GM21528 (cell line): ENCODE measurements at regions not wholly inside any gene's neighbourhood (a gene's known extent, or its start where the extent isn't known, plus 50 kb on each side); places are given as distances from the start of the nearest gene placed in this dataset.
"Not testable (repeated sequence)": the region's sequence is repeated elsewhere in the genome, so short reads cannot be mapped to it uniquely, and the experiment has no call there.

ENCODE experiments used
- ATAC-seq: cut with Tn5 transposase; IDR thresholded peaks from one replicate; pipeline ENCODE4 v1.9.1; 2021; ENCODE audit warnings: mild to moderate bottlenecking, moderate library complexity; ENCODE audit not compliant: unreplicated experiment, low FRiP score

DNA sequence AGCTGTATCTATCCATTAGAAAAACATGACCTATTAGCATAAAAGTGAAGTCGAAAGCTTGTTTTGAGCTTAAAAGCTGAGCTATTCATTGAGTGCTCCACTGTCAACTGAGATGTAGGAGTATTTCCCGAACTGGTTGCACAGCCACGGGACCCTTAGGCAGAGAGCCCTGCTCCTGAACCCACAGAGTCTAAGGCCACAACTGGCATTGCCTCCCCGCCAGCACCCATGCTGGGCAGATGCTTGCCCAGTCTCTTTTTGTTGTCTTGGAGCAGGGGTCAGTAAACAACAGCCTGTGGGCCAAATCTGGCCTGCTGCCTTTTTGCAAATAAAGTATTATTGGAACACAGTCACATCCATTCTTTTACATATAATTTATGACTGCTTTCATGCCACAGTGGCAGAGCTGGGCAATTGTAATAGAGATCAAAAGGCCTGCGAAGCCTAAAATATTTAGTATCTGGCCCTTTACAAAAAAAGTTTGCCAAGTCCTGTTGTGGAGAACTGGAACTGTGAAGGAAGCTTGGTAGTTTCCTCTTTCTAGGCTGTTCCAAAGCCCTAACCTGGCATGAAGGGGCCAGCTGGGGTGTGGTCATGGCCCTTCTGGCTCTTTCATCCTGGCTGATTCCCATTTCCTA, 58.4 kb upstream of the WAPL start:
- ATAC-seq = no peak

DNA sequence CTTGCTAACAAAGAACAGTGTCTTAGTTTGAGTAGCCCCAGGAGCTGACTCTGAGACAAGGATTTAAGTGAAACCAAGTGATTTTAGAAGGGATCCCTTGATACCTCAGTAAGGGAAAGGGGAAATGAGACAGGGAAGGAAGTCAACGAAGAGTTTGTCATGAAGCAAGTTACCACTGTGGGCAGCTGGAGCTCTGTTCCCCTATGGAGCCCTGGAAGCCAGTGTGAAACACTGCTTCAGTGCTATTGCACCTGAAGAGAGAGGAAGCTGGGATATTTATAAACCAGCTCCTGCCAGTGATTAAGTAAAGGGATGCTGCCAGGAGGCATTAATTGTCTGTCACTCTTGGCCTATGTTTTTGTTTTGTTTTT, 58.9 kb upstream of the WAPL start:
- ATAC-seq = no peak

DNA sequence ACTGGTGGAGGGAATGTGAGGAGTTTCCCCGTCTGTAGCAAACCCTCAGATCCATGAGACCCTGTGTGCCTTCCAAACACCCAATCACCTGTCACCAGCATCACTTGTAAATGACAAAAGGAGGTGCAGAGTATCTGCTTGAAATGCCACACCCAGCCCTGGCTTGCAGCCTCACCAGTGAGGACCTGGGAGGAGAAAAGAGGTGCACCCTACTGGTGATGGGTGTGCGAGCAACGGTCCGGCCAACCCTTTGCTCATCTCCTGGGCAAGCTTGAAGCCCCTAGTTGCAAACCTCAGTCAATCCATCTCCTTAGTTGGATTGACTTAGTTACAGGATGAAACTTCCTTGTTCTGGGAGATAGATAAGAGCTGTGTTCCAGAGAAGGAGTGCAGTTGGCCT, 62.4 kb upstream of the WAPL start:
- peak; percentile 73 for ATAC-seq

- ATAC-seq = peak; percentile 96
Measured at GRCh38 chr10:86585037-86585929, 63.7 kb upstream of the WAPL start.

GRCh38 chr10:86586516-86586915, 64.9 kb upstream of the WAPL start:
- no peak for ATAC-seq

DNA sequence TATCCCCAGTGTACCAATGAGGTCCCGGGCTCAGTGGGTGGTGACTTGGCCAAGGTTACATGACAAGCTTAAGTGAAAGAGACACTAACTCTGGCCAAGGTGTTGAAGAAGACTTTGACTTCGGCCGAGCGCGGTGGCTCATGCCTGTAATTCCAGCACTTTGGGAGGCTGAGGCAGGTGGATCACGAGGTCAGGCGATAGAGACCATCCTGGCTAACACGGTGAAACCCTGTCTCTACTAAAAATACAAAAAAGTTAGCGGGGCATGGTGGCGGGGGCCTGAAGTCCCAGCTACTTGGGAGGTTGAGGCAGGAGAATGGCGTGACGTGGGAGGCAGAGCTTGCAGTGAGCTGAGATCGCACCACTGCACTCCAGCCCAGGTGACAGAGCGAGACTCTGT, 65.6 kb upstream of the OPN4 start:
- ATAC-seq = not testable (repeated sequence)

- ATAC-seq = no peak
Measured at GRCh38 chr10:86591436-86591835, 62.9 kb upstream of the OPN4 start.

GRCh38 chr10:86592413-86592812, 61.9 kb upstream of the OPN4 start:
- no peak for ATAC-seq

- ATAC-seq = no peak
Measured at GRCh38 chr10:86594535-86594934, 59.8 kb upstream of the OPN4 start.

DNA sequence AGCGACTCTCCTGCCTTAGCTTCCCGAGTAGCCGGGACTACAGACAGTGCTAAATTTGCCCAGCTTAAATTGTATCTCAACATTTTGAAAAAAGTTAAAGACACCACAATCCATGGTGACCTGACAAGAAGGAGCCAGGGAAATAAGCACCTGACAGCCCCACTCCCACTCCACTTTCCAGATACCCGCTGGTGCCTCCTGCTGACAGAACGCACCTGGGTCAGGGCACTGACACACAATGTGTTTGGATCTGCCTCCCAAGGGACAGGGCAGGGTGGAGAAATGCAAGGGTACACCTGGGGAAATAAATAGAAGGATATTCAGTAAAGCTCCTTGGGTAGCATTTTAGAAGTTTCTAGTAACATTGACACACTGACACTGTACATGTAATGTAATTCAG, 58.9 kb upstream of the OPN4 start:
- ATAC-seq = no peak

- ATAC-seq = no peak
Measured at GRCh38 chr10:86596266-86596665, 58.1 kb upstream of the OPN4 start.

DNA sequence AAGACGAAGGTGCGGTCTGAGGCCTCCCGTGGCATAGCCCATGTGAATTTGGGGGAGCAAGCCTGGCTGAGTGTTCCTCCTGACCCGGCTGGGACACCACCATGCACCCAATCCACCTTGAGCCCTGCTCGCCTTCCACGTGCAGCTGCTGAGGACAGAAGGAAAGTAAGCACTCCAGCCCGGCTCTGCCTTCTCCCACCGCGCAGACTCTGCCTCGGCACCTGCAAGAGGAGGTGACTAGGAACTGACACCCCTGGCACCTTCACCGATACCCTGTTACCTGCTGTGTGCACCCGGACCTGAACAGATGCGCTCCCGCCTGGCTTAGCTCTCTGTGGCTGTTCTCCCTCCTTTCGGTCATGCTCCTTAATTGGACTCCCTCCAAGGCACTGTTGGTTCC, 57.0 kb upstream of the OPN4 start:
- ATAC-seq = no peak

GRCh38 chr10:86598151-86598550, 56.2 kb upstream of the OPN4 start:
- no peak for ATAC-seq

- no peak for ATAC-seq
Measured at GRCh38 chr10:86599041-86599440, 55.3 kb upstream of the OPN4 start.

DNA sequence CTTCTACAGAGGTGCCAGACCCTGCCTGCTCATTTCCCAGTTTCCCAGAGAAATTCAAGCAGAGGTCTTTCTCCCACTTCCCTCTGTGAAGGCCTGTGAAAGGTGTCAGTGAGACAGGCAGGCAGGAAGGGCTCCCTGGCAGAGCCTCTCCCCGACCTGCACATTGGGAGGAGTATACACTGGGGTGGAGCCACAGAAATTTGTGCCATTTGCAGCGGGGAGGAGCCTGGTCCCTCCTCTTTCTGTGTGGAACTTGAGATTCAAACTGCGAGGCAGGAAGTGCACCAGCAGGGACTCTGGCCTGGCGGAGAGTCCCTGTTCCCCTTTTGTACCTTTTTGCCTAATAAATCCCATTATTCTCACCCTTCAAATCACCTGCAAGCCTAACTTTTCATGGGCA, 54.6 kb upstream of the OPN4 start:
- peak; percentile 60 for ATAC-seq

GRCh38 chr10:86600296-86600695, 54.1 kb upstream of the OPN4 start:
- no peak for ATAC-seq

DNA sequence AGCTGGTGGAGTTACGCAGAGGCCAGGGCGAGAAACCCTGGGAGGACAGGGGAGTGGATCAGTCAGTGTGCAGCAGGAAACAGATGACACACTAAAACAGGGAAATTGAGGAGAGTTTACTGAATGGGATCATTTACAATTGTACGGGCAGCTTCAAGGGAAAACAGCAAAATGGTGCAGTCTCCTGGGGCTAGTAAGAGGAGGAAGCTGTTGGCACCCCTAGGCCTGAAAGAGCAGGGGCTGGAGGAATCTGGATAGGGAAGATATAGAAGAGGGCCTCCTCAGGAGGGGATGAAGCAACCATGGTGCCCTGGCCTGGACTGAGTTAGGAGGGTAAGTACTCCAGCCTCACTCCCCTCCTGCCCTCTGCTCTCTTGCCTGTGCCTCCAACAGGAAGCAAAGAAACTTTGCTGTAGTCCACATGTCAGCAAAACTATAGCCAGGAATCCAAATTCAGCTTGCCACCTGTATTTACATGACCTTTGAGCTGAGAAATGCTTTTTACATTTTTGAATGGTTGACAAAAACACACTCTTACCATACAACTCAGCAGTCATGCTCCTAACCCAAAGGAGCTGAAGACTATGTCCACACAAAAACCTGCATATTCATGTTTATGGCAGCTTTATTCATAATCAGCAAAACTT, 52.3 kb upstream of the OPN4 start:
- no peak for ATAC-seq

DNA sequence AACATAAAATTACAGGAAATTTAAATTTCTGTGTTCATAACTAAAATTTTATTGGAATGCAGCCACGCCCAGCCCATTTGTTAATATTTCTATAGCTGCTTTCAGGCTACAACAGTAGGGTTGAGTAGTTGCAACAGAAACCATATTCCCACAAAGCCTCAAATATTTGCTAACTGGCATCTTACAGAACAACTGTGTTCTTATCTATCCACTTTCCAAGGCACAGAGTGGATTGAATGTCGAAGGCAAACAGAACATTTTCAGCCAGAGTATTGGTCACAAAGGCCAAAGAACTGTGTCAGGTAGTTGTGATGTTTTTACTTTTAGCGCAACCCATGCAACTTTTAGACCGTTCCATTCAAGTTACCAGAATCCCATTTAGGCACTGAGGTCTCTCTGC, 51.1 kb upstream of the OPN4 start:
- ATAC-seq = no peak
